Activated CD8-positive, alpha-beta memory T cell treated with anti-CD3 and anti-CD28 coated beads for 36 hours (primary cell): ENCODE measurements at regions not wholly inside any gene's neighbourhood (a gene's known extent, or its start where the extent isn't known, plus 50 kb on each side); places are given as distances from the start of the nearest gene placed in this dataset.

Source experiments
- CTCF ChIA-PET: fragments of 350-600 bp; sonication (Branson Sonifier 250); formaldehyde crosslinking; loops from one replicate; lab custom pipeline; 2021; ENCODE audit warnings: antibody characterized with exemption; lab: Charles Lee
- POLR2A ChIA-PET: fragments of 350-600 bp; sonication (Branson Sonifier 250); formaldehyde crosslinking; loops from one replicate; lab custom pipeline; 2021; ENCODE audit warnings: antibody characterized with exemption; lab: Charles Lee

DNA sequence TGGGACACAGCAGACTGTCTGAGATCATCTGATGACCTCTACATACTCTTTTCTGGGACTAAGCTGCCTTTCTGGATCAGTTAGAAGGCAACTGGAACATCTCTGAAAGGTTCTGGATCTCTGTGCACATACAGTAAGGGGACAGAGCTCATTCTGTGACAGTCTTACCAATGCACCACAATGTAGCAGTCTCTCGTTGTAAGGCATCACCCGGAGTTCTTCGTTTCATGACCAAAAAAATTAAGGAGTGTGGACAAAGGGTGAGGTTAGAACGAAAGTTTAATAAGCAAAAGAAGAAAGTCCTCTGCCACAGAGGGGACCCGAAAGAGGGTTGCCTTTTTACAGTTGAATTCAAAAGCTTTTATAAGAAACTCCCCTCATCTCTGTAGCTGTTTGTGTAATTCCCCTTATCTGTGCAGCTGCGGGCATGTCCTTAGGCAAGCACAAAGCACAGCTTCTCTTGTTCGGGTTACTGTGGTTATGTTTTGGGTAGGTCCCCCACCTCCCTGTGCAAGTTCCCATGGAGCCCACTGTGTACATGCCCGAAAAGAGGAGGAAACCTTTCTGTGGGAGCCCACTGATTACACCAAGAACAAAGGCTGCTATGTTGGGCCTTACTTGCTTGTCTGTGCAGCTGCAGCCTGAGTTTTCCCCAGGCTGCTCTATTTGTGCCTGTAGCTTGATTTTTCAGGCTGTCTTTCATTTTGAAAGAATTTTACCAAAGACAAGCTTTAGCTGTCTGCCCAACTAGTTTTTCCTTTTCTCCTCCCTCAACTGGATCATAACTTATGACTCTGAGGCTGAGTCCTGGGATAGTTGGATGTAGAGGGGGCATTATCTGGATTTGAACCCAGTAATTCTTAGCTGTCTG lies 53.1 kb upstream of the CACNA1E start:
- ChIA-PET CTCF (interaction anchor here (0.5 to 2.0 kb wide), 2 partner anchors 53 to 240 kb away, joined by 5 to 7 read pairs; partner anchors contain the start of gene CACNA1E), POLR2A (no interaction called here)
